ENCODE measurements at regions not wholly inside any gene's neighbourhood (a gene's known extent, or its start where the extent isn't known, plus 50 kb on each side); places are given as distances from the start of the nearest gene placed in this dataset.

GRCh38 chr2:21643180-21643579, 519.4 kb downstream of the TDRD15 start:
- Histone ChIP-seq H3K18ac (ENCODE audit: low read length) (no peak overlapping the region), H2BK15ac (ENCODE audit: low read length) (no peak overlapping the region), H2AFZ (ENCODE audit: low read length) (no peak overlapping the region), H3K36me3 (replicated peaks in 1 of 2; ENCODE audit: control insufficient read depth in 2 of 2, insufficient read depth in 2 of 2, low read length in 2 of 2) (no peaks in the 10 kb centered on the region), H3K23ac (ENCODE audit: low read depth, low read length, poor library complexity) (no peak overlapping the region), H2BK120ac (ENCODE audit: low read depth, low read length) (no peak overlapping the region), H2BK12ac (ENCODE audit: low read length) (no peak overlapping the region), H3K27me3 (ENCODE audit: control insufficient read depth in 3 of 3, insufficient read depth in 3 of 3, low read depth in 1 of 3, low read length in 3 of 3) (no peaks in the 10 kb centered on the region), H3K4me3 (ENCODE audit: low read length in 2 of 2) (no peak overlapping the region), H3K79me1 (ENCODE audit: low read depth, low read length) (no peaks in the 10 kb centered on the region), H3K4me1 (ENCODE audit: control insufficient read depth in 2 of 2, insufficient read depth in 1 of 2, low read depth in 1 of 2, low read length in 2 of 2) (peaks cover 0 to 6% of the 10 kb centered on the region in 2 donors), H3K9me3 (replicated peaks in 1 of 2; ENCODE audit: control insufficient read depth in 2 of 2, insufficient read depth in 1 of 2, low read depth in 1 of 2, low read length in 2 of 2) (no peaks in the 10 kb centered on the region), H3K4ac (ENCODE audit: low read length) (no peak overlapping the region), H3K27ac (replicated peaks; ENCODE audit: low read length) (no peak overlapping the region), H3K9ac (ENCODE audit: low read depth, low read length, poor library complexity) (no peak overlapping the region), H3K4me2 (ENCODE audit: insufficient read depth, low read length, poor library complexity, severe bottlenecking) (no peak overlapping the region), H3K14ac (ENCODE audit: low read length) (no peak overlapping the region), H4K91ac (ENCODE audit: low read depth, low read length, poor library complexity) (no peak overlapping the region), H2BK5ac (ENCODE audit: low read length) (no peak overlapping the region), H4K8ac (ENCODE audit: low read depth, low read length) (no peak overlapping the region), H2AK5ac (ENCODE audit: low read depth, low read length) (no peak overlapping the region)
- DNase-seq (ENCODE audit: low spot score) = no peak
- WGBS, 2 donors (ENCODE audit: extremely low coverage in 2 of 2, insufficient read length in 2 of 2, insufficient replicate concordance in 1 of 2) = no CpG with 5 or more reads among the region's 1 CpG

- H2AFZ ChIP-seq (ENCODE audit: low read length) = no peak overlapping the region
- no peak overlapping the region for H2BK120ac ChIP-seq (ENCODE audit: low read depth, low read length)
- H4K91ac ChIP-seq (ENCODE audit: low read depth, low read length, poor library complexity) = no peak overlapping the region
- H2BK5ac ChIP-seq (ENCODE audit: low read length) = no peak overlapping the region
- H3K18ac ChIP-seq (ENCODE audit: low read length) = no peak overlapping the region
- no peak overlapping the region for H3K4ac ChIP-seq (ENCODE audit: low read length)
- H3K79me1 ChIP-seq (ENCODE audit: low read depth, low read length) = no peaks in the 10 kb centered on the region
- H2AK5ac ChIP-seq (ENCODE audit: low read depth, low read length) = no peak overlapping the region
- DNase-seq (ENCODE audit: low spot score) = no peak
- H3K27ac ChIP-seq (replicated peaks; ENCODE audit: low read length) = no peak overlapping the region
- H3K4me2 ChIP-seq (ENCODE audit: insufficient read depth, low read length, poor library complexity, severe bottlenecking) = no peak overlapping the region
- no peak overlapping the region for H3K23ac ChIP-seq (ENCODE audit: low read depth, low read length, poor library complexity)
- no peak overlapping the region for H3K4me3 ChIP-seq (ENCODE audit: low read length in 2 of 2)
- H3K36me3 ChIP-seq (replicated peaks in 1 of 2; ENCODE audit: control insufficient read depth in 2 of 2, insufficient read depth in 2 of 2, low read length in 2 of 2) = no peaks in the 10 kb centered on the region
- no peak overlapping the region for H2BK12ac ChIP-seq (ENCODE audit: low read length)
- H3K9ac ChIP-seq (ENCODE audit: low read depth, low read length, poor library complexity) = no peak overlapping the region
- no CpG with 5 or more reads among the region's 1 CpG for WGBS, 2 donors (ENCODE audit: extremely low coverage in 2 of 2, insufficient read length in 2 of 2, insufficient replicate concordance in 1 of 2)
- no peak overlapping the region for H4K8ac ChIP-seq (ENCODE audit: low read depth, low read length)
- H3K14ac ChIP-seq (ENCODE audit: low read length) = no peak overlapping the region
- H3K9me3 ChIP-seq (replicated peaks in 1 of 2; ENCODE audit: control insufficient read depth in 2 of 2, insufficient read depth in 1 of 2, low read depth in 1 of 2, low read length in 2 of 2) = no peaks in the 10 kb centered on the region
- H2BK15ac ChIP-seq (ENCODE audit: low read length) = no peak overlapping the region
- peaks cover 0 to 6% of the 10 kb centered on the region in 2 donors for H3K4me1 ChIP-seq (ENCODE audit: control insufficient read depth in 2 of 2, insufficient read depth in 1 of 2, low read depth in 1 of 2, low read length in 2 of 2)
- no peaks in the 10 kb centered on the region for H3K27me3 ChIP-seq (ENCODE audit: control insufficient read depth in 3 of 3, insufficient read depth in 3 of 3, low read depth in 1 of 3, low read length in 3 of 3)
Measured at GRCh38 chr2:21644266-21644665, 520.5 kb downstream of the TDRD15 start.

- no peak for DNase-seq (ENCODE audit: low spot score)
- Histone ChIP-seq H3K18ac (ENCODE audit: low read length) (no peak overlapping the region), H2BK120ac (ENCODE audit: low read depth, low read length) (no peak overlapping the region), H3K27ac (replicated peaks; ENCODE audit: low read length) (no peak overlapping the region), H3K9me3 (replicated peaks in 1 of 2; ENCODE audit: control insufficient read depth in 2 of 2, insufficient read depth in 1 of 2, low read depth in 1 of 2, low read length in 2 of 2) (no peaks in the 10 kb centered on the region), H3K4me1 (ENCODE audit: control insufficient read depth in 2 of 2, insufficient read depth in 1 of 2, low read depth in 1 of 2, low read length in 2 of 2) (peaks cover 0 to 6% of the 10 kb centered on the region in 2 donors), H2AK5ac (ENCODE audit: low read depth, low read length) (no peak overlapping the region), H4K8ac (ENCODE audit: low read depth, low read length) (no peak overlapping the region), H3K4me3 (ENCODE audit: low read length in 2 of 2) (no peak overlapping the region), H3K23ac (ENCODE audit: low read depth, low read length, poor library complexity) (no peak overlapping the region), H3K4me2 (ENCODE audit: insufficient read depth, low read length, poor library complexity, severe bottlenecking) (no peak overlapping the region), H2BK12ac (ENCODE audit: low read length) (no peak overlapping the region), H3K36me3 (replicated peaks in 1 of 2; ENCODE audit: control insufficient read depth in 2 of 2, insufficient read depth in 2 of 2, low read length in 2 of 2) (no peaks in the 10 kb centered on the region), H3K9ac (ENCODE audit: low read depth, low read length, poor library complexity) (no peak overlapping the region), H3K27me3 (ENCODE audit: control insufficient read depth in 3 of 3, insufficient read depth in 3 of 3, low read depth in 1 of 3, low read length in 3 of 3) (no peaks in the 10 kb centered on the region), H4K91ac (ENCODE audit: low read depth, low read length, poor library complexity) (no peak overlapping the region), H2AFZ (ENCODE audit: low read length) (no peak overlapping the region), H3K14ac (ENCODE audit: low read length) (no peak overlapping the region), H2BK5ac (ENCODE audit: low read length) (no peak overlapping the region), H3K4ac (ENCODE audit: low read length) (no peak overlapping the region), H2BK15ac (ENCODE audit: low read length) (no peak overlapping the region), H3K79me1 (ENCODE audit: low read depth, low read length) (no peaks in the 10 kb centered on the region)
- no CpG with 5 or more reads among the region's 5 CpGs for WGBS, 2 donors (ENCODE audit: extremely low coverage in 2 of 2, insufficient read length in 2 of 2, insufficient replicate concordance in 1 of 2)
Measured at GRCh38 chr2:21646345-21646744, 522.6 kb downstream of the TDRD15 start.

GRCh38 chr2:21650569-21650968, 526.8 kb downstream of the TDRD15 start:
- no peak overlapping the region for H4K8ac ChIP-seq (ENCODE audit: low read depth, low read length)
- H2BK15ac ChIP-seq (ENCODE audit: low read length) = no peak overlapping the region
- no peak overlapping the region for H2BK12ac ChIP-seq (ENCODE audit: low read length)
- H3K27ac ChIP-seq (replicated peaks; ENCODE audit: low read length) = no peak overlapping the region
- no peak overlapping the region for H3K14ac ChIP-seq (ENCODE audit: low read length)
- H2BK5ac ChIP-seq (ENCODE audit: low read length) = no peak overlapping the region
- DNase-seq (ENCODE audit: low spot score) = no peak
- H3K9me3 ChIP-seq (replicated peaks in 1 of 2; ENCODE audit: control insufficient read depth in 2 of 2, insufficient read depth in 1 of 2, low read depth in 1 of 2, low read length in 2 of 2) = no peaks in the 10 kb centered on the region
- H3K4me2 ChIP-seq (ENCODE audit: insufficient read depth, low read length, poor library complexity, severe bottlenecking) = no peak overlapping the region
- H3K23ac ChIP-seq (ENCODE audit: low read depth, low read length, poor library complexity) = no peak overlapping the region
- no peak overlapping the region for H4K91ac ChIP-seq (ENCODE audit: low read depth, low read length, poor library complexity)
- H2BK120ac ChIP-seq (ENCODE audit: low read depth, low read length) = no peak overlapping the region
- no peak overlapping the region for H3K4me3 ChIP-seq (ENCODE audit: low read length in 2 of 2)
- no peak overlapping the region for H3K9ac ChIP-seq (ENCODE audit: low read depth, low read length, poor library complexity)
- H3K4me1 ChIP-seq (ENCODE audit: control insufficient read depth in 2 of 2, insufficient read depth in 1 of 2, low read depth in 1 of 2, low read length in 2 of 2) = peaks cover 0 to 5% of the 10 kb centered on the region in 2 donors
- H2AFZ ChIP-seq (ENCODE audit: low read length) = no peak overlapping the region
- H2AK5ac ChIP-seq (ENCODE audit: low read depth, low read length) = no peak overlapping the region
- no CpG with 5 or more reads among the region's 4 CpGs for WGBS, 2 donors (ENCODE audit: extremely low coverage in 2 of 2, insufficient read length in 2 of 2, insufficient replicate concordance in 1 of 2)
- no peaks in the 10 kb centered on the region for H3K79me1 ChIP-seq (ENCODE audit: low read depth, low read length)
- H3K4ac ChIP-seq (ENCODE audit: low read length) = no peak overlapping the region
- H3K27me3 ChIP-seq (ENCODE audit: control insufficient read depth in 3 of 3, insufficient read depth in 3 of 3, low read depth in 1 of 3, low read length in 3 of 3) = no peaks in the 10 kb centered on the region
- no peak overlapping the region for H3K18ac ChIP-seq (ENCODE audit: low read length)
- no peaks in the 10 kb centered on the region for H3K36me3 ChIP-seq (replicated peaks in 1 of 2; ENCODE audit: control insufficient read depth in 2 of 2, insufficient read depth in 2 of 2, low read length in 2 of 2)
